Duodenal mucosa (tissue), 2 donors: ENCODE measurements at regions not wholly inside any gene's neighbourhood (a gene's known extent, or its start where the extent isn't known, plus 50 kb on each side); places are given as distances from the start of the nearest gene placed in this dataset.

Experiments
- H3K27ac ChIP-seq: one replicate; pipeline ENCODE4 v1.7.0; 2013; ENCODE audit warnings: low read depth, low read length
- H3K27me3 ChIP-seq, 2 donors: one replicate each; pipeline ENCODE4 v1.7.0; 2013; ENCODE audit warnings: low read length in 2 of 2, control low read depth in 1 of 2; ENCODE audit not compliant: insufficient read depth in 2 of 2, control insufficient read depth in 1 of 2
- H3K36me3 ChIP-seq, 2 donors: one replicate each; pipeline ENCODE4 v1.7.0; 2013; ENCODE audit warnings: low read length in 2 of 2, control low read depth in 1 of 2; ENCODE audit not compliant: insufficient read depth in 2 of 2, control insufficient read depth in 1 of 2
- H3K4me1 ChIP-seq, 2 donors: one replicate each; pipeline ENCODE4 v1.7.0; 2013; ENCODE audit warnings: low read length in 2 of 2, control low read depth in 1 of 2; ENCODE audit not compliant: insufficient read depth in 2 of 2, control insufficient read depth in 1 of 2
- H3K4me3 ChIP-seq, 2 donors: one replicate each; pipeline ENCODE4 v1.7.0; 2013; ENCODE audit warnings: low read length in 2 of 2, low read depth in 1 of 2
- H3K9ac ChIP-seq, 2 donors: one replicate each; pipeline ENCODE4 v1.7.0; 2013; ENCODE audit warnings: low read length in 2 of 2, low read depth in 1 of 2
- H3K9me3 ChIP-seq, 2 donors: one replicate each; pipeline ENCODE4 v1.7.0; 2013; ENCODE audit warnings: low read length in 2 of 2, control low read depth in 1 of 2; ENCODE audit not compliant: control insufficient read depth in 1 of 2

DNA sequence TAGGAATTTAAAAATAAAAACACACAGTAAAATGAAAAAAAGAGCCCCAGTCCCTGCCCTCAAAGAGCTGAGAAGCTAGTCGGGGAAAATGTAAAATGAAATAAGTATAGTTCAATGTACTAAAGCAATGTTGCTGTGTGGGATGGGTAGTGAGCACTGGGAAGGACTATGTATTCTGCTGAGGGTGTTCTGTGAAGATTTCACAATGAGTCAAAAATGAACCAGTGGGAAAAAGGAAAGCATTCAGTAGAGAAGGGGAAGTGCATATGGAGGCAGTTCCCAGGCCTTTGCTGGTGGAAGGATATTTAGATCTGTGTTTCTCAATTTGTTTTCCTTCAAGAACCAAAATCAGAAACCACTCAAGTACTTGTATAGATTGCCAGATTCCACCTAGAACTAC is 1094.7 kb upstream of the KLHL29 start:
- Histone ChIP-seq H3K27ac (no peak overlapping the region), H3K36me3 (no peaks in the 10 kb centered on the region), H3K4me1 (no peaks in the 10 kb centered on the region), H3K27me3 (no peaks in the 10 kb centered on the region), H3K9ac (no peak overlapping the region), H3K9me3 (no peaks in the 10 kb centered on the region), H3K4me3 (no peak overlapping the region)

DNA sequence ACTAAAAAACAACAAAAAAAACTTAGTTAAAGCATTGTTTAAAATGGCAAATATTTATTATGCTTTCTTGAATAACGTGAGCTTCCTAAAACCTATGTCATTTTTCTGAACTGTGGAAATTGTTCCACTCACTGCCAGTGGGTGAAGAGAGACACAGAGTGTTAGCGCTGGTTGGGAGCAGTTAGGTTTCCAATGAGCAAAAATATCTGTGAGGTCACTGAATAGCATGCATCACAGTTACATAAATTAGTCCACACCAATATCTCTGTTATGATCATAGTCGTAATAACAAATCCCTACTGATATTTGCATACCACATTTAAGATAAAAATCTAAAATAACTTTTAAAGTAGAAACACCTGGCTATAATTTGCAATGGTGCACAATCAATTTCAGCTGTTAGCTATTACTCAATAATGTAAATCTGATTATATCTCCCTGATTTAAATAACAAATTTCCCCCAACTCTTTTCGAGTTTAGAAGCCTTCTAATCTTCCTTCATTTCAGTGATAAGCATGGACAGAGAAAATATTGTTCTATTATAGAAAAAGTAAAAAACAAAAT is 1094.0 kb upstream of the KLHL29 start:
- no peaks in the 10 kb centered on the region for H3K4me1 ChIP-seq
- no peaks in the 10 kb centered on the region for H3K27me3 ChIP-seq
- H3K4me3 ChIP-seq = no peak overlapping the region
- H3K36me3 ChIP-seq = no peaks in the 10 kb centered on the region
- H3K9ac ChIP-seq = no peak overlapping the region
- H3K27ac ChIP-seq = no peak overlapping the region
- H3K9me3 ChIP-seq = no peaks in the 10 kb centered on the region

DNA sequence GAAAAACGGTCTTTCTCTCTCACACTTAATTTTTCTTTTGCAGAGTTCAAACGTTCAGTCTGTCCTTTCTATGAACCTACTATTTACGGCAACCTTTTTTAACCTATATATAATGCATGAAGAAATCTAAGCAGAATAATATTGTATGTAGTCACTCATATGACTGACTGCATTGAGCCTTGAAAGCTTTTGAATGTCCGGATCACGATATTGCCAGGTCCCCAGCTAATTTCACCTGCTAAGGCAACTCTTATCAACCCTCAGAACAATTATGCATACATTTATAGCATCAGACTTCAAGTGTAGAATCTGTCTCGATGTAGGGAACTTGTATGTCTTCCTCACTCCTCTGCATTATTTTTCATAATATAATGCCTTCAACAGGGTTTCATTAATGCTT is 1083.8 kb upstream of the KLHL29 start:
- H3K9ac ChIP-seq = no peak overlapping the region
- no peaks in the 10 kb centered on the region for H3K27me3 ChIP-seq
- no peaks in the 10 kb centered on the region for H3K36me3 ChIP-seq
- H3K9me3 ChIP-seq = peaks cover 0 to 8% of the 10 kb centered on the region in 2 donors
- no peak overlapping the region for H3K4me3 ChIP-seq
- no peaks in the 10 kb centered on the region for H3K4me1 ChIP-seq
- H3K27ac ChIP-seq = no peak overlapping the region

DNA sequence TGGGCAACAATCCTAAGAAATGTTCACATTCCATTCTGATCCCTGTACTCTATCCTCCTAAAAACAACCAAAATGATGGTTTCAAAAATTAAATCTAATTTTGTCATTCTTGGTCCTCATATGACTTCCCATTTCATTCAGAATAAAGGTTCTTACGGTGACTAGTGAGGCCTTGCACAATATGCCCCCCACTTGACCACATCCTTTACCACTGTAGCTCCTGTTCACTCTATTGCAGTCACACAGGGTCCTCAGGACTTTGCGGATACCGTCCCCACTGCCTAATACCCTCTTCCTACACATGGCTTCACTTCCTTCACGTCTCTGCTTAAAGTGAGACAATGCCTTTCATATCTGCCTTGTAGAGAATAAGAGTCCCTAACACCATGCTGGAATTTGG is 1058.7 kb upstream of the KLHL29 start:
- H3K9ac ChIP-seq = no peak overlapping the region
- H3K4me1 ChIP-seq = no peaks in the 10 kb centered on the region
- no peaks in the 10 kb centered on the region for H3K36me3 ChIP-seq
- H3K9me3 ChIP-seq = no peaks in the 10 kb centered on the region
- H3K4me3 ChIP-seq = no peak overlapping the region
- no peaks in the 10 kb centered on the region for H3K27me3 ChIP-seq
- no peak overlapping the region for H3K27ac ChIP-seq

- no peaks in the 10 kb centered on the region for H3K4me1 ChIP-seq
- no peak overlapping the region for H3K27ac ChIP-seq
- H3K36me3 ChIP-seq = no peaks in the 10 kb centered on the region
- no peak overlapping the region for H3K9ac ChIP-seq
- H3K27me3 ChIP-seq = no peaks in the 10 kb centered on the region
- H3K4me3 ChIP-seq = no peak overlapping the region
- H3K9me3 ChIP-seq = no peaks in the 10 kb centered on the region
Observed at GRCh38 chr2:22329211-22330154, 1055.5 kb upstream of the KLHL29 start.

GRCh38 chr2:22336414-22336813 is 1048.6 kb upstream of the KLHL29 start:
- H3K9me3 ChIP-seq = no peaks in the 10 kb centered on the region
- H3K36me3 ChIP-seq = no peaks in the 10 kb centered on the region
- no peak overlapping the region for H3K9ac ChIP-seq
- no peaks in the 10 kb centered on the region for H3K4me1 ChIP-seq
- no peak overlapping the region for H3K4me3 ChIP-seq
- no peak overlapping the region for H3K27ac ChIP-seq
- H3K27me3 ChIP-seq = no peaks in the 10 kb centered on the region

DNA sequence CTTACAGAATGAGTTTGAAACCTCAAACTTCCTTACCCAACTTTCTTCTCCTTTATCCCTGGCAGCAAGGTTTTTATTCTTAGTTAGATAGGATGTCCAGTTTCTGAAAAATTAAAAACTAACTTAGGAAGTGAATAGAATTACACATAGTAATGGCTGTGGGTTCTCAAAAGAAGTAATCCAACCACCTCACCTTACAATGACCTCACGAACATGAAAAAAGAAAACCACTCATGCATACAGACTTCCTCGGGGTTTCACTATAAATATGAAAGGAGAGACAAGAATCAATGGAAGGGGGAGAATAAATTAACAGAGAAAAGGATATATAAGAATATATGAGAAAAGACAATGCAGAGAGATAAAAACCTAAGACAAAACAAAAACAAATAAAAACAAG is 1044.3 kb upstream of the KLHL29 start:
- H3K36me3 ChIP-seq = no peaks in the 10 kb centered on the region
- no peaks in the 10 kb centered on the region for H3K9me3 ChIP-seq
- H3K4me1 ChIP-seq = no peaks in the 10 kb centered on the region
- no peak overlapping the region for H3K4me3 ChIP-seq
- H3K27ac ChIP-seq = no peak overlapping the region
- no peaks in the 10 kb centered on the region for H3K27me3 ChIP-seq
- no peak overlapping the region for H3K9ac ChIP-seq

DNA sequence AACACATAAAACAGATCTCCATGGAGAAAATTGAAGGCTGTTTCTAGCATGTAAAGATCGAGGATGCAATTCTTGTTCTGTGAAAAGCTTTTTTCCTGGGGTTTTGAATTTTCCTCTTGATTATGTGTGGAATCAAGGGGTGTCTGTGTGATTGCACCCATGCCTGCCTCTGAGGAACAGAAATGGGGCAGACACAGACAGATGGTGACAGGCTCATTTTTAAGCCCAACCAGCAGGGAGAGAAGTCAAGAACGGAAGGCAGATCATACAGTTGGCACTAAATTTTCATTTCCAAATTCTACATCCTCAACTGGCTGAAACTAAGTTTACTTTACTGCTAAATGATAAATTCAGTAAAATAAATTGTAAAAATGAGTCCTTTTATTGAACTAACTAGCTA is 1037.7 kb upstream of the KLHL29 start:
- no peak overlapping the region for H3K4me3 ChIP-seq
- no peaks in the 10 kb centered on the region for H3K36me3 ChIP-seq
- H3K9ac ChIP-seq = no peak overlapping the region
- H3K27me3 ChIP-seq = no peaks in the 10 kb centered on the region
- H3K27ac ChIP-seq = no peak overlapping the region
- H3K4me1 ChIP-seq = no peaks in the 10 kb centered on the region
- no peaks in the 10 kb centered on the region for H3K9me3 ChIP-seq

DNA sequence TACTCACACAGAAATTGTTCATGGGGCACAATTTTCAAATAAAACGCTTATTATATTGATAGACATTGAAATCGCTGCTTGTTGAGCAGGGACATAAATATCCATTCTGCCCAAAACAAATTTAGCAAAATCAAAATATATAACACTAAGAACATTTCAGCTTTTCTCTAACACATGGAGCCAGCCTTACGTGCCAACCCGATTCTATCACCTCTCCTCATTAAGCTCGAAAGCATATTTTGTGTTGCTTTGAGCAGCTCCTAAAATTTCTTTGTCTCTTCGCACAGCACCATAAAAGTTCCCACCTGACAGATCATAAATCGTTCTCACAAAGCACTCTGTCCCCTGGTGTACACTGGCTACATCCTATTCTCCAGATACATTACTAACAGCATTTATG is 1034.4 kb upstream of the KLHL29 start:
- Histone ChIP-seq H3K27ac (no peak overlapping the region), H3K9me3 (no peaks in the 10 kb centered on the region), H3K36me3 (no peaks in the 10 kb centered on the region), H3K4me3 (no peak overlapping the region), H3K4me1 (no peaks in the 10 kb centered on the region), H3K9ac (no peak overlapping the region), H3K27me3 (no peaks in the 10 kb centered on the region)

DNA sequence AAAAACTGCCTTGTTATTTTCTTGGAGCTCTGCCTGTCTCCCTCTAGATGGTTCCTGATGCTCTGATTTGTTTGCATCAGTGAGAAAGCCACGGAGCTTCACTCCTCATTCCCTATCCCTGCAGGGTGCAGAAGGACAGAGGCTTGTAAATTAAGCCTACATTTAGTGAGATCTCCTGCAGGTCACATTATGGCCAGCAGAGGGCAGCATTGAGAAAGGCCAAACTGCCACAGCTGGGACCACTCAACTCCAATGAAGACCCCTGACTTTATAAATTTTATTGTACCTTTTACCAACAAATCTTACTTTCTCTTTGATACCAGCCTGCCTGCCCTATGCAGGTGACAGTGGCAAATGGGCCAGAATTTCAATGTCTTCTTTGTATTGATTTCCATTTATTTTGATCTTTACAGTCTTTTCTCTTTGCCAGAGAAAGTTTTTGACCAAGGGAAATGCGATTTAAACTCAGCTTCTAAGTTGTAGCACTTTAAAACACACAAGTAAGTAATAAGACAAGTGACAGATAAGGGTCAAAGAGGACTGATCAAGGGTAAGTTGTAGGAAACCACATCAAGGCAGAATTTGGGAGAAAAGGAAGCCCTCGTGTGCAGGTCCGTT is 1029.1 kb upstream of the KLHL29 start:
- Histone ChIP-seq H3K9ac (no peak overlapping the region), H3K27ac (no peak overlapping the region), H3K4me1 (no peaks in the 10 kb centered on the region), H3K9me3 (no peaks in the 10 kb centered on the region), H3K27me3 (no peaks in the 10 kb centered on the region), H3K4me3 (no peak overlapping the region), H3K36me3 (no peaks in the 10 kb centered on the region)
